ENCODE measurements at regions not wholly inside any gene's neighbourhood (a gene's known extent, or its start where the extent isn't known, plus 50 kb on each side); places are given as distances from the start of the nearest gene placed in this dataset.

DNA sequence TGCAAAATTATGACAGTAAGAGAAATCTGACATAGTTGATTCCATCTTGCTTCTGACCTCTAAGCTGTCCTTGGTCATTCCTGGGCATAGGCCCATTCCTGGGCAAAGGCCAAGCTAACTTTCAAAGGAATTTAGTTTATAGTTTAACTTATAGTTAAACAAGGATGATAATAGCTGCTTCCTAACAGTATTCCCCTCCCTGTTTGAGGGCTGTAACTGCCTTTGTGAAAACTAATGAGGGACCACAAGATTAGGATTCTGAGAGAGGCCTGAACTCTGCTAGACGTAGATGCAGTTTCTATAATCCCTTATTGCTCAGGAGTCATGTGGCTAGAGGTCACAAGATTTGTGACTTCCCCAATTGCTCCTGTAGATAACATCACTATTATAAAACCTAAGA, 80.2 kb upstream of the ASIC2 start:
- TF ChIP-seq GABPA (IDR thresholded peaks at IDR 0.05 in 1 of 2, conservative IDR thresholded peaks at IDR 0.05 in 1 of 2): no peak
- TF ChIP-seq, protein P1, sequence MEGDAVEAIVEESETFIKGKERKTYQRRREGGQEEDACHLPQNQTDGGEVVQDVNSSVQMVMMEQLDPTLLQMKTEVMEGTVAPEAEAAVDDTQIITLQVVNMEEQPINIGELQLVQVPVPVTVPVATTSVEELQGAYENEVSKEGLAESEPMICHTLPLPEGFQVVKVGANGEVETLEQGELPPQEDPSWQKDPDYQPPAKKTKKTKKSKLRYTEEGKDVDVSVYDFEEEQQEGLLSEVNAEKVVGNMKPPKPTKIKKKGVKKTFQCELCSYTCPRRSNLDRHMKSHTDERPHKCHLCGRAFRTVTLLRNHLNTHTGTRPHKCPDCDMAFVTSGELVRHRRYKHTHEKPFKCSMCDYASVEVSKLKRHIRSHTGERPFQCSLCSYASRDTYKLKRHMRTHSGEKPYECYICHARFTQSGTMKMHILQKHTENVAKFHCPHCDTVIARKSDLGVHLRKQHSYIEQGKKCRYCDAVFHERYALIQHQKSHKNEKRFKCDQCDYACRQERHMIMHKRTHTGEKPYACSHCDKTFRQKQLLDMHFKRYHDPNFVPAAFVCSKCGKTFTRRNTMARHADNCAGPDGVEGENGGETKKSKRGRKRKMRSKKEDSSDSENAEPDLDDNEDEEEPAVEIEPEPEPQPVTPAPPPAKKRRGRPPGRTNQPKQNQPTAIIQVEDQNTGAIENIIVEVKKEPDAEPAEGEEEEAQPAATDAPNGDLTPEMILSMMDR (IDR thresholded peaks at IDR 0.05; ENCODE audit: low read depth, low read length, missing input control): no peak
- TF ChIP-seq, protein P2, sequence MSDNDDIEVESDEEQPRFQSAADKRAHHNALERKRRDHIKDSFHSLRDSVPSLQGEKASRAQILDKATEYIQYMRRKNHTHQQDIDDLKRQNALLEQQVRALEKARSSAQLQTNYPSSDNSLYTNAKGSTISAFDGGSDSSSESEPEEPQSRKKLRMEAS (IDR thresholded peaks at IDR 0.05): no peak

All from liver (tissue), 3 donors.